Endodermal cell (in vitro differentiated cells): ENCODE measurements at regions not wholly inside any gene's neighbourhood (a gene's known extent, or its start where the extent isn't known, plus 50 kb on each side); places are given as distances from the start of the nearest gene placed in this dataset.
"Not testable (repeated sequence)": the region's sequence is repeated elsewhere in the genome, so short reads cannot be mapped to it uniquely, and the experiment has no call there.

ENCODE experiments used
- DNase-seq: peaks from one replicate; pipeline ENCODE4 v3.0.0-alpha.2; 2017
- H3K27ac ChIP-seq: 2 replicates; pipeline ENCODE4 v1.5.1; 2013; ENCODE audit warnings: mild to moderate bottlenecking, low read depth, low read length, moderate library complexity
- H3K27me3 ChIP-seq: 2 replicates; pipeline ENCODE4 v1.6.1; 2013; ENCODE audit warnings: mild to moderate bottlenecking, low read length, moderate library complexity; ENCODE audit not compliant: insufficient read depth, control insufficient read depth, poor library complexity, severe bottlenecking
- H3K36me3 ChIP-seq: 2 replicates; pipeline ENCODE4 v1.7.0; 2013; ENCODE audit warnings: mild to moderate bottlenecking, low read length, moderate library complexity; ENCODE audit not compliant: control insufficient read depth, insufficient read depth
- H3K4me1 ChIP-seq: one replicate; pipeline ENCODE4 v1.7.0; 2013; ENCODE audit warnings: low read length; ENCODE audit not compliant: control insufficient read depth, insufficient read depth
- H3K4me3 ChIP-seq: 2 replicates; pipeline ENCODE4 v1.5.1; 2013; ENCODE audit warnings: mild to moderate bottlenecking, low read length, moderate library complexity
- H3K9ac ChIP-seq: 2 replicates; pipeline ENCODE4 v1.6.1; 2013; ENCODE audit warnings: mild to moderate bottlenecking, low read length, moderate library complexity; ENCODE audit not compliant: poor library complexity, severe bottlenecking; ENCODE audit errors: extremely low read depth
- H3K9me3 ChIP-seq: 2 replicates; pipeline ENCODE4 v1.6.1; 2013; ENCODE audit warnings: mild to moderate bottlenecking, low read length, moderate library complexity; ENCODE audit not compliant: control insufficient read depth
- H3K27ac Mint-ChIP-seq: 2 replicates; pipeline ENCODE4 v1.8.0; 2020; ENCODE audit warnings: mixed read lengths
- H3K27me3 Mint-ChIP-seq: 2 replicates; pipeline ENCODE4 v1.8.0; 2021; ENCODE audit warnings: mild to moderate bottlenecking, mixed read lengths; ENCODE audit not compliant: insufficient read depth
- H3K36me3 Mint-ChIP-seq: 2 replicates; pipeline ENCODE4 v1.8.0; 2020; ENCODE audit warnings: low read depth, mixed read lengths
- H3K4me1 Mint-ChIP-seq: 2 replicates; pipeline ENCODE4 v1.8.0; 2020; ENCODE audit warnings: mixed read lengths
- H3K4me3 Mint-ChIP-seq: 2 replicates; pipeline ENCODE4 v1.8.0; 2020; ENCODE audit warnings: mild to moderate bottlenecking, moderate library complexity, mixed read lengths
- H3K9me3 Mint-ChIP-seq: 2 replicates; pipeline ENCODE4 v1.8.0; 2020; ENCODE audit warnings: mild to moderate bottlenecking, mixed read lengths
- CTCF ChIP-seq: fragments of 200-600 bp; sonication (generic); conservative IDR thresholded peaks from 2 replicates; pipeline ENCODE4 v1.5.0; 2021; ENCODE audit warnings: antibody characterized with exemption, mild to moderate bottlenecking
- WGBS, 2 experiments: methylation state at CpG; one replicate each; pipeline versions ENCODE4 v1.1.5 to v1.1.7; 2013; ENCODE audit warnings: missing lambda C conversion rate in 2 of 2, mixed read lengths in 1 of 2; ENCODE audit not compliant: insufficient coverage in 1 of 2, insufficient read length in 1 of 2; 5-methylcytosine and 5-hydroxymethylcytosine counted together

- peaks cover 1% of the 10 kb centered on the region for H3K9me3 Mint-ChIP-seq
- no peak for TF ChIP-seq CTCF
- Histone ChIP-seq H3K9ac (no peak overlapping the region), H3K4me3 (no peak overlapping the region), H3K4me1 (no peaks in the 10 kb centered on the region), H3K27ac (no peak overlapping the region), H3K27me3 (peaks cover 14% of the 10 kb centered on the region), H3K9me3 (no peaks in the 10 kb centered on the region), H3K36me3 (no peaks in the 10 kb centered on the region)
- peaks cover 2% of the 10 kb centered on the region for H3K4me1 Mint-ChIP-seq
- no peaks in the 10 kb centered on the region for H3K36me3 Mint-ChIP-seq
- peaks cover 31% of the 10 kb centered on the region for H3K27me3 Mint-ChIP-seq
- H3K4me3 Mint-ChIP-seq = no peak overlapping the region
- 91 to 93% methylated on average over 5 to 6 of the region's 6 CpGs for WGBS, 2 experiments
- H3K27ac Mint-ChIP-seq = no peak overlapping the region
- no peak for DNase-seq
Observed at GRCh38 chr13:33355201-33355895, 69.8 kb upstream of the STARD13 start.

DNA sequence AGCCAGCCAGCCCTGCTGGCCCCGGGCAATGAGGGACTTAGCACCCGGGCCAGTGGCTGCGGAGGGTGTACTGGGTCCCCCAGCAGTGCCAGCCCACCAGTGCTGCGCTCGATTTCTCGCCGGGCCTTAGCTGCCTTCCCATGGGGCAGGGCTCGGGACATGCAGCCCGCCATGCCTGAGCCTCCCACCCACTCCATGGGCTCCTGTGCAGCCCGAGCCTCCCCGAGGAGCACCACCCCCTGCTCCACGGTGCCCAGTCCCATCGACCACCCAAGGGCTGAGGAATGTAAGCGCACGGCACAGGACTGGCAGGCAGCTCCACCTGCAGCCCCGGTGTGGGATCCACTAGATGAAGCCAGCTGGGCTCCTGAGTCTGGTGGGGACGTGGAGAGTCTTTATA is 72.5 kb upstream of the STARD13 start:
- H3K4me1 ChIP-seq, H3K9me3 Mint-ChIP-seq, H3K36me3 Mint-ChIP-seq, H3K27ac ChIP-seq, H3K36me3 ChIP-seq, H3K9me3 ChIP-seq, H3K27me3 Mint-ChIP-seq, DNase-seq, H3K27ac Mint-ChIP-seq, H3K4me1 Mint-ChIP-seq, H3K27me3 ChIP-seq, H3K4me3 Mint-ChIP-seq, H3K9ac ChIP-seq, H3K4me3 ChIP-seq: not testable (repeated sequence)
- WGBS, 2 experiments = 89% methylated on average over 14 of the region's 17 CpGs; no CpG with 5 or more reads in 1 of the 2 experiments

DNA sequence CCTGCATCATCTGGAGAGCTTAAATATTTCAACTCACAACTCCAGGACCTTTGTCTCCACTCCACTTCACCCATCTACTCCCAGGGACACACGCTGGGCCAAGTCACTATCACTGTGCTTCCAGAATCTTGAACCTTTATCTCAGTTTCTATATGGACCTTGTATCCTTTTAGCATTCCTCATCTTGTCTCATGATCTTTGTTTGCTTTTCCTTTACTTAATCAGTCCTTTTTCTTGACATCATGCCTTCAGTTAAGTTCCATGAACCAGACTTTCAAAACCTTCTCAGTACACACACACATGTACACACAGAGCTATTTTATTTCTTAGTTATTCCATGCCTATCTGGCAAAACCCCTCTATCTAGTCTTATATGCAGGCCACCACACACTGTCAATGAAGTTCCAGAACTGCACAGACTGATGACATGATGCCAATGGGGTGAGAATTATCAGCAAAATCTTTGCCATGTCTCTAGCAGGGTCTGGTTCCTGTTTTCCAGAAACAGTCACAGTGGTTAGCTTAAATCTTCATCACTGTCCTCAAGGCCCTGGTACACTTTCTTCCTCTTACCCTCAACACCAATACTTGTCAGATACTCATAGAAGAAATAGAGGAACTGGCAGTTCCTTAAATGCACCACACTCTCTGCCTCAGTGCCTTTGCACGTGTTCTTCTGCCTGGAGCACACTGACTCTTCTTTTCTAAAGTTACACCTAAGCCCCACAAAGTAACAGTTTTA is 77.6 kb upstream of the STARD13 start:
- Mint-ChIP-seq H3K4me3 (no peak overlapping the region), H3K4me1 (no peaks in the 10 kb centered on the region), H3K27ac (no peak overlapping the region), H3K27me3 (peaks cover 2% of the 10 kb centered on the region), H3K9me3 (peaks cover 9% of the 10 kb centered on the region), H3K36me3 (no peaks in the 10 kb centered on the region)
- no peak overlapping the region for H3K27ac ChIP-seq
- no peaks in the 10 kb centered on the region for H3K27me3 ChIP-seq
- TF ChIP-seq CTCF = no peak
- no peaks in the 10 kb centered on the region for H3K36me3 ChIP-seq
- DNase-seq = no peak
- no peaks in the 10 kb centered on the region for H3K9me3 ChIP-seq
- no peak overlapping the region for H3K9ac ChIP-seq
- H3K4me1 ChIP-seq = no peaks in the 10 kb centered on the region
- 60 to 97% methylated on average over 1 to 2 of the region's 2 CpGs for WGBS, 2 experiments
- H3K4me3 ChIP-seq = no peak overlapping the region
